HCT116 (cell line): ENCODE measurements at regions not wholly inside any gene's neighbourhood (a gene's known extent, or its start where the extent isn't known, plus 50 kb on each side); places are given as distances from the start of the nearest gene placed in this dataset.

ENCODE experiments used
- ATAC-seq: fragments of 200-7000 bp; cut with Tn5 transposase; 2 replicates; pipeline ENCODE4 v1.9.1; 2020; ENCODE audit warnings: mild to moderate bottlenecking, moderate library complexity
- BruUV-seq: library from RNA; stranded (reverse); fragments of 400-500 nt; replicated peaks from 2 replicates; lab custom pipeline; 2021; lab: Mats Ljungman, UMichigan
- CTCF ChIA-PET: fragments of 300-600 bp; sonication (Branson Sonifier 250); formaldehyde crosslinking; loops from one replicate; lab custom pipeline; 2021; ENCODE audit warnings: antibody characterized with exemption; lab: Charles Lee
- POLR2A ChIA-PET: fragments of 300-600, 350-600 bp; sonication (Branson Sonifier 250); formaldehyde crosslinking; loops from one replicate; lab custom pipeline; 2021; ENCODE audit warnings: antibody characterized with exemption; lab: Charles Lee
- RAD21 ChIA-PET, 2 experiments: fragments of 300-600 bp; sonication (Branson Sonifier 250); formaldehyde crosslinking; loops; one replicate each; lab custom pipeline; 2023; ENCODE audit warnings: low total read pairs in 2 of 2; ENCODE audit not compliant: uncharacterized antibody in 2 of 2, unreplicated experiment in 2 of 2, low non-redundant PET in 1 of 2; lab: Charles Lee
- DNase-seq: peaks from one replicate; pipeline ENCODE4 v3.0.0-alpha.2; 2010; ENCODE audit warnings: low read depth, low spot score
- H2AFZ ChIP-seq: fragments of 200-600 bp; shearing (Covaris generic), sonication (generic); 2 replicates; pipeline ENCODE4 v1.6.1; 2017; ENCODE audit warnings: low read depth, mixed run types, mixed read lengths, antibody characterized with exemption, low read length; ENCODE audit not compliant: poor library complexity, severe bottlenecking
- H3K27ac ChIP-seq: 2 replicates; pipeline ENCODE4 v1.5.1; 2012; ENCODE audit warnings: low read depth, low read length
- H3K27me3 ChIP-seq: fragments of 200-600 bp; sonication (generic); 2 replicates; pipeline ENCODE4 v1.6.1; 2016; ENCODE audit warnings: mixed run types, low read length, mixed read lengths; ENCODE audit not compliant: insufficient read depth
- H3K36me3 ChIP-seq, 2 experiments: fragments of 200-500 bp in 1 of 2; fragments of 200-600 bp in 1 of 2; sonication (Bioruptor generic) in 1 of 2; sonication (generic) in 1 of 2; 2 replicates each; pipeline versions ENCODE4 v1.5.1 to v1.6.1; 2014 to 2016; ENCODE audit warnings: low read length in 2 of 2, inconsistent platforms in 1 of 2, mixed read lengths in 1 of 2, mixed run types in 1 of 2; ENCODE audit not compliant: insufficient read depth in 2 of 2, control insufficient read depth in 1 of 2
- H3K4me1 ChIP-seq, 2 experiments: fragments of 200-600 bp in 1 of 2; sonication (generic) in 1 of 2; 2 replicates each; pipeline versions ENCODE4 v1.5.1 to v1.6.1; 2012 to 2017; ENCODE audit warnings: low read length in 2 of 2, inconsistent platforms in 1 of 2, mild to moderate bottlenecking in 1 of 2, mixed read lengths in 1 of 2, mixed run types in 1 of 2, moderate library complexity in 1 of 2; ENCODE audit not compliant: insufficient read depth in 2 of 2, control insufficient read depth in 1 of 2
- H3K4me2 ChIP-seq: fragments of 200-600 bp; sonication (generic); 2 replicates; pipeline ENCODE4 v1.6.1; 2017; ENCODE audit warnings: mixed run types, low read length, mixed read lengths
- H3K4me3 ChIP-seq, 2 experiments: fragments of 200-600 bp in 1 of 2; sonication (generic) in 1 of 2; replicated peaks in 1 of 2; 2 replicates each; pipeline ENCODE4 v1.5.1; 2011 to 2016; ENCODE audit warnings: low read length in 2 of 2, control low read depth in 1 of 2, low read depth in 1 of 2, mild to moderate bottlenecking in 1 of 2, mixed read lengths in 1 of 2, mixed run types in 1 of 2
- H3K79me2 ChIP-seq: fragments of 200-600 bp; sonication (generic); 2 replicates; pipeline ENCODE4 v1.6.1; 2017; ENCODE audit warnings: mild to moderate bottlenecking, mixed run types, low read length, moderate library complexity, mixed read lengths; ENCODE audit not compliant: insufficient read depth
- H3K9ac ChIP-seq: fragments of 200-600 bp; sonication (generic); 2 replicates; pipeline ENCODE4 v1.6.1; 2016; ENCODE audit warnings: low read length, mixed read lengths
- H3K9me2 ChIP-seq: fragments of 200-600 bp; sonication (generic), shearing (Covaris generic); 2 replicates; pipeline ENCODE4 v1.6.1; 2017; ENCODE audit warnings: mixed run types, mild to moderate bottlenecking, moderate library complexity; ENCODE audit not compliant: insufficient read depth
- H3K9me3 ChIP-seq, 2 experiments: fragments of 200-500 bp in 1 of 2; fragments of 200-600 bp in 1 of 2; sonication (Bioruptor generic) in 1 of 2; sonication (generic) in 1 of 2; 2 replicates each; pipeline ENCODE4 v1.6.1; 2014 to 2017; ENCODE audit warnings: low read length in 2 of 2, mixed read lengths in 2 of 2, inconsistent platforms in 1 of 2, low read depth in 1 of 2, mild to moderate bottlenecking in 1 of 2, mixed run types in 1 of 2, moderate library complexity in 1 of 2; ENCODE audit not compliant: control insufficient read depth in 1 of 2, insufficient read depth in 1 of 2
- H4K20me1 ChIP-seq: fragments of 200-600 bp; sonication (generic), shearing (Covaris generic); 2 replicates; pipeline ENCODE4 v1.6.1; 2017; ENCODE audit warnings: mixed run types, mild to moderate bottlenecking, moderate library complexity; ENCODE audit not compliant: insufficient read depth
- ATF3 ChIP-seq: IDR thresholded peaks from 2 replicates; pipeline ENCODE4 v1.6.1; 2012
- CBX3 ChIP-seq: IDR thresholded peaks from 2 replicates; pipeline ENCODE4 v1.6.1; 2012; ENCODE audit warnings: low read depth
- CEBPB ChIP-seq: IDR thresholded peaks from 2 replicates; pipeline ENCODE4 v1.6.1; 2012; ENCODE audit warnings: low read depth
- EGR1 ChIP-seq: IDR thresholded peaks from 2 replicates; pipeline ENCODE4 v1.6.1; 2012; ENCODE audit warnings: low read depth
- ELF1 ChIP-seq: IDR thresholded peaks from 2 replicates; pipeline ENCODE4 v1.6.1; 2012; ENCODE audit warnings: low read depth, borderline replicate concordance
- EZH2 ChIP-seq: fragments of 200-600 bp; sonication (generic); IDR thresholded peaks from 2 replicates; pipeline ENCODE4 v1.6.1; 2017; ENCODE audit warnings: antibody characterized with exemption, mixed run types
- EZH2phosphoT487 ChIP-seq: fragments of 200-600 bp; IDR thresholded peaks from 2 replicates; pipeline ENCODE4 v1.6.1; 2018; ENCODE audit warnings: antibody characterized with exemption, borderline replicate concordance
- FOSL1 ChIP-seq: IDR thresholded peaks from 2 replicates; pipeline ENCODE4 v1.6.1; 2012; ENCODE audit warnings: low read depth
- JUND ChIP-seq: IDR thresholded peaks from 2 replicates; pipeline ENCODE4 v1.6.1; 2012
- MAX ChIP-seq: IDR thresholded peaks from 2 replicates; pipeline ENCODE4 v1.6.1; 2012
- POLR2A ChIP-seq: IDR thresholded peaks from 2 replicates; pipeline ENCODE4 v1.7.0; 2011; ENCODE audit warnings: borderline replicate concordance; ENCODE audit not compliant: insufficient read depth, insufficient read length; ENCODE audit errors: extremely low read depth
- POLR2AphosphoS5 ChIP-seq: IDR thresholded peaks from 2 replicates; pipeline ENCODE4 v1.6.1; 2011; ENCODE audit warnings: mild to moderate bottlenecking, low read depth, low read length, moderate library complexity
- RAD21 ChIP-seq: IDR thresholded peaks from 2 replicates; pipeline ENCODE4 v1.6.1; 2012; ENCODE audit warnings: low read depth, mild to moderate bottlenecking
- REST ChIP-seq: IDR thresholded peaks from 2 replicates; pipeline ENCODE4 v1.6.1; 2012; ENCODE audit warnings: low read depth
- SP1 ChIP-seq: IDR thresholded peaks from 2 replicates; pipeline ENCODE4 v1.6.1; 2012; ENCODE audit warnings: low read depth
- TCF7L2 ChIP-seq: IDR thresholded peaks from 2 replicates; pipeline ENCODE4 v1.7.0; 2011; ENCODE audit warnings: borderline replicate concordance, inconsistent platforms; ENCODE audit not compliant: insufficient read depth, insufficient read length; ENCODE audit errors: extremely low read depth
- YY1 ChIP-seq: IDR thresholded peaks from 2 replicates; pipeline ENCODE4 v1.6.1; 2011; ENCODE audit warnings: low read length, low read depth, moderate library complexity, mild to moderate bottlenecking; ENCODE audit not compliant: insufficient replicate concordance; ENCODE audit errors: extremely low read depth
- ZBTB33 ChIP-seq: IDR thresholded peaks from 2 replicates; pipeline ENCODE4 v1.6.1; 2011; ENCODE audit warnings: mild to moderate bottlenecking, low read length, moderate library complexity; ENCODE audit not compliant: insufficient replicate concordance; ENCODE audit errors: extremely low read depth
- ZFX ChIP-seq: fragments of 450-650 bp; IDR thresholded peaks from 2 replicates; pipeline ENCODE4 v1.6.1; 2017
- ZNF274 ChIP-seq: fragments of 200-500 bp; sonication (Bioruptor generic); IDR thresholded peaks from 2 replicates; pipeline ENCODE4 v1.6.1; 2014; ENCODE audit warnings: mild to moderate bottlenecking, low read depth, low read length, inconsistent platforms
- intact Hi-C: fragments of 100-400 bp; cut with micrococcal nuclease; formaldehyde crosslinking; loops from 2 replicates; pipeline ENCODE4 v1.10.0; 2022

- BruUV-seq = no TSS peak
- POLR2A ChIA-PET = no interaction called here
- no peak overlapping the region for H3K4me2 ChIP-seq
- H3K9me3 ChIP-seq = no peaks in the 10 kb centered on the region
- no peaks in the 10 kb centered on the region for H3K9me2 ChIP-seq
- TF ChIP-seq EZH2phosphoT487 (no peak), CBX3 (no peak), TCF7L2 (no peak), REST (no peak), POLR2AphosphoS5 (no peak), MAX (no peak), POLR2A (no peak), ELF1 (no peak), CEBPB (no peak), FOSL1 (no peak), ZFX (no peak), ZBTB33 (no peak), ATF3 (no peak), YY1 (no peak), EZH2 (no peak), SP1 (no peak), JUND (no peak), EGR1 (no peak), RAD21 (no peak), ZNF274 (no peak)
- no peaks in the 10 kb centered on the region for H3K79me2 ChIP-seq
- H3K27ac ChIP-seq = no peak overlapping the region
- no peaks in the 10 kb centered on the region for H4K20me1 ChIP-seq
- no peak overlapping the region for H3K9ac ChIP-seq
- H2AFZ ChIP-seq = no peak overlapping the region
- no peaks in the 10 kb centered on the region for H3K27me3 ChIP-seq
- CTCF ChIA-PET = no interaction called here
- RAD21 ChIA-PET = no interaction called here
- intact Hi-C loops = no loop called here
- no peak overlapping the region for H3K4me3 ChIP-seq
- H3K4me1 ChIP-seq = no peaks in the 10 kb centered on the region
- no peaks in the 10 kb centered on the region for H3K36me3 ChIP-seq
- ATAC-seq (no peak), DNase-seq (no peak)
Observed at GRCh38 chr2:215748446-215748845, 264.9 kb downstream of the MREG start.
